ENCODE measurements at regions not wholly inside any gene's neighbourhood (a gene's known extent, or its start where the extent isn't known, plus 50 kb on each side); places are given as distances from the start of the nearest gene placed in this dataset.
"Not testable (repeated sequence)": the region's sequence is repeated elsewhere in the genome, so short reads cannot be mapped to it uniquely, and the experiment has no call there.

- Histone ChIP-seq H3K9me3 (no peaks in the 10 kb centered on the region), H3K36me3 (no peaks in the 10 kb centered on the region), H3K27me3 (no peaks in the 10 kb centered on the region), H3K27ac (no peak overlapping the region), H3K4me1 (no peaks in the 10 kb centered on the region), H3K4me3 (no peak overlapping the region)
- DNase-seq (peak in 2 of 6 donors; percentile 33 to 73), FAIRE-seq (no peak), ATAC-seq (no peak)
- intact Hi-C loops (cut with DNase I): no loop called here
- TF ChIP-seq CTCF (IDR thresholded peaks at IDR 0.05): no peak
- WGBS, 2 donors: 94% methylated on average over 35 to 38 of the region's 39 CpGs
These were observed 196.5 kb upstream of the PZP start for GRCh38 chr12:9404469-9405260.

GRCh38 chr12:9404031-9404430, 195.8 kb upstream of the PZP start:
- no peak for DNase-seq
- intact Hi-C loops (cut with DNase I): no loop called here
- Histone ChIP-seq H3K4me1 (no peaks in the 10 kb centered on the region), H3K27me3 (no peaks in the 10 kb centered on the region), H3K9me3 (no peaks in the 10 kb centered on the region), H3K27ac (no peak overlapping the region), H3K4me3 (no peak overlapping the region), H3K36me3 (no peaks in the 10 kb centered on the region)
- no peak for ATAC-seq
- WGBS, 2 donors: 84 to 93% methylated on average over 17 to 20 of the region's 20 CpGs
- no peak for TF ChIP-seq CTCF (IDR thresholded peaks at IDR 0.05)
- no peak for FAIRE-seq

- H3K4me1 ChIP-seq; H3K9me3 ChIP-seq; intact Hi-C loops (cut with DNase I); H3K27me3 ChIP-seq; DNase-seq; H3K4me3 ChIP-seq; ATAC-seq; FAIRE-seq; H3K27ac ChIP-seq; H3K36me3 ChIP-seq: not testable (repeated sequence)
- WGBS, 2 donors: 78 to 84% methylated on average over 10 to 18 of the region's 29 CpGs
These were observed 194.3 kb upstream of the PZP start for GRCh38 chr12:9402432-9403040.

- ATAC-seq; H3K9me3 ChIP-seq; H3K4me1 ChIP-seq; H3K36me3 ChIP-seq; DNase-seq; H3K27ac ChIP-seq; FAIRE-seq; H3K27me3 ChIP-seq; intact Hi-C loops (cut with DNase I); H3K4me3 ChIP-seq: not testable (repeated sequence)
- WGBS, 2 donors: 90 to 98% methylated on average over 12 to 14 of the region's 14 CpGs
These were observed 188.2 kb upstream of the PZP start for GRCh38 chr12:9396367-9396766.

- H3K36me3 ChIP-seq; ATAC-seq; H3K9me3 ChIP-seq; H3K27me3 ChIP-seq; H3K4me3 ChIP-seq; H3K27ac ChIP-seq; H3K4me1 ChIP-seq; FAIRE-seq; DNase-seq; intact Hi-C loops (cut with DNase I): not testable (repeated sequence)
- WGBS, 2 donors: 82% methylated on average over 1 of the region's 5 CpGs; no CpG with 5 or more reads in 1 of the 2 donors
These were observed 187.0 kb upstream of the PZP start for GRCh38 chr12:9395220-9395619.

- Histone ChIP-seq H3K27me3 (no peaks in the 10 kb centered on the region), H3K27ac (no peak overlapping the region), H3K36me3 (no peaks in the 10 kb centered on the region), H3K4me3 (no peak overlapping the region), H3K9me3 (no peaks in the 10 kb centered on the region), H3K4me1 (peaks cover 0 to 4% (median 2%) of the 10 kb centered on the region in 3 donors)
- intact Hi-C loops (cut with DNase I): no loop called here
- 96 to 100% methylated on average over 1 of the region's 1 CpG for WGBS, 2 donors
- no peak for DNase-seq
- TF ChIP-seq CTCF (IDR thresholded peaks at IDR 0.05): no peak
- no peak for ATAC-seq
- no peak for FAIRE-seq
These were observed 184.6 kb upstream of the PZP start for GRCh38 chr12:9392842-9393241.

Measured in pancreas (tissue), 10 donors.